ENCODE measurements at regions not wholly inside any gene's neighbourhood (a gene's known extent, or its start where the extent isn't known, plus 50 kb on each side); places are given as distances from the start of the nearest gene placed in this dataset.
A peak's percentile ranks its signal among the peaks of the same experiment; 100 is the strongest.

GRCh38 chr14:104433401-104434213 lies 146.0 kb upstream of the C14orf180 start:
- H3K9me3 Mint-ChIP-seq: no peaks in the 10 kb centered on the region
- no peaks in the 10 kb centered on the region for H3K36me3 Mint-ChIP-seq
- H3K4me1 Mint-ChIP-seq: peaks cover 0 to 11% (median 9%) of the 10 kb centered on the region in 4 donors
- DNase-seq: peak in 1 of 10 donors; percentile 61
- POLR2A ChIA-PET: no interaction called here
- H3K4me3 Mint-ChIP-seq: no peak overlapping the region
- ATAC-seq: no peak
- H3K27ac Mint-ChIP-seq: no peak overlapping the region
- H3K27me3 Mint-ChIP-seq: peaks cover 0 to 13% (median 9%) of the 10 kb centered on the region in 5 donors

DNA sequence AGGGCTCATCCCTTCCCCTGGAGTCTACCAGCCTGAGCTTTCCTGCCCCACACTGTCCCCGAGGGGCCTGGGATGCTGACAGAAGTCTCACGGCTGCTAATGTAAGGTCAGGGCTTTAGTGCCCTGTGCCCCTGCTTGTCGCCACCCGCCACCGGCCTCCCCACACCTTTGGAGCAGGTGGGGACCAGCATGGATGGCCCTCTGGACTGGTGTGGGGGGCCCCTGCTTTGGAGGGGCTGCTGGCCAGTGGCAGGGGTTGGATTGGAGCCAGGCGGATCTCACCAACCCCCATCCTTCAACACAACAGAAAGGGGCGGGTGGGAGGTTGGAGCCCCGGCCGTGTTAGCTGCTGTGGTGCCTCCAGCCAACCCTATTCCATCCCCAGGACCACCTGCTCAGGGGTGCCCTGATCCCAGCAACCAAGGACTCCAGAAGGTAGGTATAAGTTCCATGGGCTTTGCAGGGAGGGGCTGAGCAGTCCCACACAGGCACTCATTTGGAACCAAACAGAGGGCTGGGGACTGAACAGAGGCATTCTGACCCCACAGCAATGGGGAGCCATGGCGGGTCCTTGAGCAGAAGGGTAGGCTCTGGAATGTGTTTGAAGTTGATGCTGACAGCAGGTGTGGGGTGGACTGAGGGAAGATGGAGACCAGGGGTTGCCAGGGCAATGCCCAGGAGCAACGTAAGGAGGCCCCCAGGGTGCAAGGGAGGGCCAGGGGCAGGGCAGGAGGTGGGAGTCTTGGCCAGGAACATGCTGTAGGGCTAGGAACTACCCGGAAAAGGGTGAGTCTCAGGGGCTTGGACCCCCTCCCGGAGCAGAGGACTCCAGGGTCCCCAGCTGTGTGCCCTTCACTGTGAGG lies 145.1 kb upstream of the C14orf180 start:
- H3K27ac Mint-ChIP-seq: peak overlapping the region in 3 of 10 donors; percentile 28 to 77 (median 48)
- ATAC-seq: no peak
- H3K27me3 Mint-ChIP-seq: peaks cover 0 to 13% (median 7%) of the 10 kb centered on the region in 5 donors
- no peaks in the 10 kb centered on the region for H3K36me3 Mint-ChIP-seq
- DNase-seq: peak in 1 of 10 donors; percentile 58
- H3K9me3 Mint-ChIP-seq: no peaks in the 10 kb centered on the region
- peaks cover 0 to 11% (median 8%) of the 10 kb centered on the region in 4 donors for H3K4me1 Mint-ChIP-seq
- POLR2A ChIA-PET: no interaction called here
- no peak overlapping the region for H3K4me3 Mint-ChIP-seq

DNA sequence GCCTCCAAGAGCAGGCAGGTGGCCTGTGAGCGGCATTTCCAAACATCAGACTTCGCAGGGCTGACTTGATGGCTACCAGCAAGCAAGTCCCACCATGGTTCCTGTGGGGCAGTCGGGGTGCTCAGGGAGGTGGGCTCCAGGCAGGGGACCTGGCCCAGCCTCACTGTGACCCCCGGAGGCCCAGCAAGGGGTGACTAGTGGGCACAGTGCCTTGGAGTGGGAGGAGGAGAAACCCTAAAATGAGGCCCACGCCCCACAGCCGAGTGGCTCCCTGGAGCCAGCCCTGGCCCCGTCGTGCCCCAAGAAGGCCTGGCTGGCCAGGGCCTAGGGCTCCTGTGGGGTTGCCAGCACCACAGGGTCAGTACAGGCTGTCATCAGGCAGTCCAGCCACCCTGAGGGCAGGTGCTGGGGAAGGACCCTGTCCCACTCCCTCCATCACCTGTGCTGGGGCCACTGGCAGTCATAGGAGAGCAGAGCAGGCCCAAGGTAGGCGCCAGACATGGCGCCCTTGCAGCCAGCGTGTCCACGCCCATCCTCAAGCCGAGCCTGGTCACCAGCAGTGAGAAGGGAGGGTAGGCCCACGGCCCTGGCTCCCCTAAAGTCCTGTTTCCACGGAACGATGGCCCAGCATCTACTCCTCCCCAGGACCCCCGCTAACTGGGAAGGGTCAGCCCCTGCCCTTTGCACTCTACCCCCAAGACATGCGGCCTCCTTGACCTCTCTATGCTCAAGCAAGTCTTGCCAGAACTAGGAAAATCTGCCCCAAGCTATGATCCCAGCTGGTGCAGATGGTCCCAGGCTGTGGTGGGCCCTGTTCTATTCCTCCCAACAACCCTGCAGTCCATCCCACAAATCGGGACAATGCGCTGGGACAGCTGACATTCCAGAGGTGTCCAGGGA lies 144.2 kb upstream of the C14orf180 start:
- peak overlapping the region in 1 of 10 donors; percentile 48 for H3K27ac Mint-ChIP-seq
- H3K27me3 Mint-ChIP-seq: peaks cover 0 to 8% (median 5%) of the 10 kb centered on the region in 5 donors
- H3K4me3 Mint-ChIP-seq: no peak overlapping the region
- ATAC-seq: no peak
- POLR2A ChIA-PET: no interaction called here
- H3K9me3 Mint-ChIP-seq: no peaks in the 10 kb centered on the region
- no peaks in the 10 kb centered on the region for H3K36me3 Mint-ChIP-seq
- peaks cover 0 to 10% (median 5%) of the 10 kb centered on the region in 4 donors for H3K4me1 Mint-ChIP-seq
- DNase-seq: peak in 1 of 10 donors; percentile 54

DNA sequence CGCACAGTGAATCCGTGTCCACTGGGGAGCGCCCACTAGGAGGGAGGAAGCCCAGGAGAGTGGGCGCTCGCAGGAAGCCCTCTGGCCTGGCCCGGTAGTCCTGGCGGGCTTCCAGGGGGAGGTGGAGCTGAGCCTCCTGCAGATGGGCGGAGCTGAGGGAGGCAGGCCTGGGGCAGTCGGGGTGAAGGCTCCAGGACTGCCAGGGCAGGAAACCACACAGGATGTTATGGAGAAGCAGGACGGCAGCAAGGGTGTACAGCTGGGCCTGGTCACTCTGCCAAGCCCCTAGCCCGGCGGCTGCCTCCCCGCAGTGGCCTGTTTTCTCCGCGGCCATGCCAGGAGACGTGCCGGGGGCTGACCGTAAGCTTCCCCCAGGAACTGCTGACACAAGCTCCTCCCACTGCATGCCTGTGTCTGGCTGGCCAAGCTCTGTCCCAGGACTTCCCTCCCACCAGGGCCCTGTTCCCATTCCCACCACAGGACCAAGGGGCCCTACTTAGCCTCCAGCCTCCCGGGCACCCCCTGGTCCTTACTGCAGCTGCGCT lies 143.4 kb upstream of the C14orf180 start:
- ATAC-seq: no peak
- no peak overlapping the region for H3K4me3 Mint-ChIP-seq
- POLR2A ChIA-PET: no interaction called here
- peak overlapping the region in 1 of 10 donors; percentile 56 for H3K27ac Mint-ChIP-seq
- peaks cover 0 to 7% (median 1%) of the 10 kb centered on the region in 4 donors for H3K4me1 Mint-ChIP-seq
- no peaks in the 10 kb centered on the region for H3K9me3 Mint-ChIP-seq
- peaks cover 0 to 1% (median 0%) of the 10 kb centered on the region in 5 donors for H3K27me3 Mint-ChIP-seq
- DNase-seq: peak in 1 of 10 donors; percentile 58
- H3K36me3 Mint-ChIP-seq: no peaks in the 10 kb centered on the region

DNA sequence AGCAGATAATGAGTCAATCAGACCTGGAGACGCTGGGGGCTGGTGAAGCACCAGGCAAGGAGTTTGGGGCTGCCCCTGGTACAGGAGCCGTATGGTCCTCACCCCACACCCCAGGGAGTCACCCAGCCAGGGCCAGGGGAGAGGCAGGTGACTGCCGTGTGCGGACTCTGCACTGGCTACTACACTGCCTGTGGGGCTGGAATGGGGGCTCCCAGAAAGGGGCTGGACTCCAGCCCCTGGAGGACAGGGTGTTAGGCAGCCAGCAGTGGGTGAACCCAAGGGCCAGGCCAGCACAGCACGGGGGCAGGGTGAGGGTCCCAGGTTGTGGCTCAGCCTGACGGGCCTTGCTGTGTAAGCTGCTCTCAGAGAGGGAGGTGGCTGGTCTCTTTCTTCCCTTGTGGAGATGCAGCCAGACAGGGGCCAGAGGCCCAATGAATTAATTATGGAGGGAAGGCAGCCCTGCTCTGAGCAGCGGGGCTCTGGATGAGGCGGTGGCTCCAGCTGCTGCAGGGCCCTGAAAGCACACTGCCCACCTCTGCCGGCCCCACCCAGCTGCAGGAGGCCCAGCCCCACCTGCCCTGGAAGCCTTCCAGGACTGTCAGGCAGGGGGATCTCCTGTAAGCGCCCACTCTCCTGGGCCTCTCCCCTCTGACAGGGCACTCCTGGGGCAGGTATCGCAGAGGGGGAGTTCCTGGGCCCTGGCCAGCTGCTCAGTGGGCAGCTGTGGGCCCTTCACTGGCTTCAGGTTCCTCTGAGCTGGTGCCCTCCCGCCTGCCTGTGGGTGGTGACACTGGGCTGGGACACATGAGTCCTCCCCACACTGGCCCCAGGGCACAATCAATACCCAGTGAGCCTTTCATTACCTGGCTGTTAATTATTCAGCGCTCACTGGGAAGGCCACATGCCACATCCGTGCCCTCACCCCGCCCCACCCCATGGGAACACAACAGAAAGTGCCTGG lies 142.5 kb upstream of the C14orf180 start:
- peak in 1 of 10 donors; percentile 40 for DNase-seq
- Mint-ChIP-seq H3K36me3 (no peaks in the 10 kb centered on the region), H3K9me3 (no peaks in the 10 kb centered on the region), H3K4me3 (no peak overlapping the region), H3K27ac (peak overlapping the region in 3 of 10 donors; percentile 21 to 56 (median 46)), H3K27me3 (no peaks in the 10 kb centered on the region), H3K4me1 (peaks cover 0 to 7% (median 1%) of the 10 kb centered on the region in 4 donors)
- no peak for ATAC-seq
- POLR2A ChIA-PET: interaction anchor here (0.5 kb wide), 1 partner anchor 108 kb away, joined by 3 read pairs; no protein-coding TSS in a partner anchor

GRCh38 chr14:104437703-104438102 lies 141.9 kb upstream of the C14orf180 start:
- no peaks in the 10 kb centered on the region for H3K27me3 Mint-ChIP-seq
- POLR2A ChIA-PET: interaction anchor here (0.5 kb wide), 1 partner anchor 109 kb away, joined by 3 read pairs; no protein-coding TSS in a partner anchor
- ATAC-seq (no peak), DNase-seq (peak in 1 of 10 donors; percentile 35)
- H3K9me3 Mint-ChIP-seq: no peaks in the 10 kb centered on the region
- no peak overlapping the region for H3K4me3 Mint-ChIP-seq
- no peaks in the 10 kb centered on the region for H3K36me3 Mint-ChIP-seq
- no peak overlapping the region for H3K27ac Mint-ChIP-seq
- peaks cover 0 to 7% (median 1%) of the 10 kb centered on the region in 4 donors for H3K4me1 Mint-ChIP-seq

DNA sequence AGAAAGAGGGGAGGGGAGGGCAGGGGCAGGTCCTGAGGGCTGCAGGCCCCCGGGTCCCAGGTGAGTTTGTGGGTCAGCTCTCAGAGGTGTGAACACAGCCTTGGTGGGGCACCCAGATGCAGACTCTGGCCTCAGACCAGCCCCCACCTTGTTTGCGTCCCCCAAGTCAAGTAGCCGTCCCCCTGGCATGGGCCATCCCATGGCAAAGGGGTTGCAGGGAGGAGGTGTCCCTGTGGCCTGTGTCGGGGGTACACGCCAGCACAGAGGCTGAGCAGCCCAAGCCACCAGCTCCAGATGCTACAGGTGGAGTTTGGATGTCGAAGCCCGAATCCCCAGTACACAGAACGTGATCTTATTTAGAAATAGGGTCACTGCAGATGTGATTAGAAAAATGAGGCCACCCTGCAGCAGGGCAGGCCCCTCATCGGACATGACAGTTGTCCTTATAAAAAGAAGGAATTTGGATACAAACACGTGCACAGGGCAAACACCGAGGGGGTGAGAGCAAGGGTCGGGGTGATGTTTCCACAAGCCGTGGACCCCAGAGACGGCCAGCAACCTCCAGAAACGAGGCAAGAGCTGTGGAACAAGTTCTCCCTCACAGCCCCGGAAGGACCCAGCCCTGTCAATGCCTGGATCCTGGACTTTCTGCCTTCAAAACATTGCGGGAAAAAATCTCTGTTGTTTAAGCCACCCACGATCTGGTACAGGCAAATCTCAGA lies 141.2 kb upstream of the C14orf180 start:
- Mint-ChIP-seq H3K27ac (peak overlapping the region in 1 of 10 donors; percentile 87), H3K4me1 (peaks cover 0 to 7% (median 1%) of the 10 kb centered on the region in 4 donors), H3K9me3 (no peaks in the 10 kb centered on the region), H3K36me3 (no peaks in the 10 kb centered on the region), H3K4me3 (no peak overlapping the region), H3K27me3 (no peaks in the 10 kb centered on the region)
- POLR2A ChIA-PET: no interaction called here
- ATAC-seq: no peak
- DNase-seq: peak in 1 of 10 donors; percentile 28

- Mint-ChIP-seq H3K4me3 (no peak overlapping the region), H3K4me1 (peaks cover 0 to 8% (median under 1%) of the 10 kb centered on the region in 4 donors), H3K9me3 (no peaks in the 10 kb centered on the region), H3K27me3 (no peaks in the 10 kb centered on the region), H3K27ac (peak overlapping the region in 2 of 10 donors; percentile 47 to 66), H3K36me3 (no peaks in the 10 kb centered on the region)
- DNase-seq (no peak), ATAC-seq (no peak)
- POLR2A ChIA-PET: no interaction called here
Observed at GRCh38 chr14:104439625-104440024, 139.9 kb upstream of the C14orf180 start.

DNA sequence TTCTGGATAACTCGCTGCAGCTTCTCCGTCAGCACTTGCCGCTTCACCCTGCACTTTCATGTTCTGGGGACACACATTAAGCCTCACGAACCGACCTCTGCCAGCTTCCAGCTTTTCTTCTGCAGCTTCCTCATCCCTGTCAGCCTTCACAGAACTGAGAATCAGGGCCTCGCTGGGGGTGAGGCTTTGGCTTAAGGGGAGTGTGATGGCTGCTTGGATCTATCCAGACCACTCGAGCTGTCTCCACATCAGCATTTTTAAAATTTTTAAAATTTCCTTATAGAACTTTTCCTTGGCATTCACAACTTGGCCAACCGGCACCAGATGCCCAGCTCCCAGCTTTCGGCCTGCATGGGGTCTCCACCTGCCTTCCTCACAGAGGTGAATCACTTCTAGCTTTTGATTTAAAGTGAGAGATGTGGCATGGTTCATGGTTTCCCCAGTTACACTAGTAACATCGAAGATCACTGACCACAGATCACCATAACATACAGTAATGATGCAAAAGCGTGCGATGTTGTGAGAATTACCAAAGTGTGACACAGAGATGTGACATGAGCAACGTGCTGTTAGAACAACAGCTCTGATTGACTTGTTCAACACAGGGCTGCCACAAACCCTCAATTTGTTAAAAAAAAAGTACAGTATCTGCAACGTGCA lies 139.1 kb upstream of the C14orf180 start:
- Mint-ChIP-seq H3K27me3 (no peaks in the 10 kb centered on the region), H3K27ac (peak overlapping the region in 2 of 10 donors; percentile 14 to 52), H3K4me1 (peaks cover 0 to 8% (median 0%) of the 10 kb centered on the region in 4 donors), H3K4me3 (no peak overlapping the region), H3K9me3 (no peaks in the 10 kb centered on the region), H3K36me3 (no peaks in the 10 kb centered on the region)
- DNase-seq (no peak), ATAC-seq (no peak)
- POLR2A ChIA-PET: no interaction called here

Data from naive thymus-derived CD8-positive, alpha-beta T cell (primary cell).